ENCODE measurements at regions not wholly inside any gene's neighbourhood (a gene's known extent, or its start where the extent isn't known, plus 50 kb on each side); places are given as distances from the start of the nearest gene placed in this dataset.

GRCh38 chr11:97968071-97968470, 1052.7 kb upstream of the CNTN5 start:
- Histone ChIP-seq H3K9me3 (no peaks in the 10 kb centered on the region), H2AFZ (ENCODE audit: low read depth) (no peak overlapping the region), H3K9me2 (no peaks in the 10 kb centered on the region), H3F3A (replicated peaks; ENCODE audit: insufficient read depth) (peaks cover 20% of the 10 kb centered on the region), H3K9ac (no peak overlapping the region), H4K20me1 (ENCODE audit: insufficient read depth) (no peaks in the 10 kb centered on the region), H3K4me3 (ENCODE audit: low read depth in 2 of 2, low read length in 1 of 2) (no peak overlapping the region), H3K79me2 (ENCODE audit: insufficient read depth) (no peaks in the 10 kb centered on the region; the same call in 1 of the 2 replicates), H3K27ac (ENCODE audit: low read depth in 2 of 2, low read length in 1 of 2) (no peak overlapping the region), H3K36me3 (replicated peaks in 1 of 2; ENCODE audit: control insufficient read depth in 1 of 2, insufficient read depth in 2 of 2, low read length in 1 of 2) (no peaks in the 10 kb centered on the region), H3K27me3 (ENCODE audit: insufficient read depth) (no peaks in the 10 kb centered on the region), H3K4me1 (ENCODE audit: control insufficient read depth in 1 of 2, insufficient read depth in 2 of 2, low read depth in 1 of 2, low read length in 1 of 2) (peaks cover 0 to 11% of the 10 kb centered on the region in 2 experiments; a peak in 1 of 4 replicates), H3K4me2 (no peak overlapping the region)
- ChIA-PET CTCF (interaction anchor here (0.8 kb wide), 1 partner anchor 1047 kb away, joined by 3 read pairs; no protein-coding TSS in a partner anchor), POLR2A (no interaction called here)
- 78% methylated on average over 2 of the region's 2 CpGs for WGBS (ENCODE audit: low lambda C conversion rate)
- DNase-seq: no peak
- TF ChIP-seq TAF1 (IDR thresholded peaks at IDR 0.05; ENCODE audit: borderline replicate concordance, low read depth, low read length) (no peak), CTCF (IDR thresholded peaks at IDR 0.05) (no peak), SMC3 (IDR thresholded peaks at IDR 0.05; ENCODE audit: low read depth, low read length) (no peak), ZBTB33 (IDR thresholded peaks at IDR 0.05; ENCODE audit: borderline replicate concordance, low read depth) (no peak), MXI1 (IDR thresholded peaks at IDR 0.05; ENCODE audit: low read depth, low read length) (no peak), POLR2AphosphoS5 (IDR thresholded peaks at IDR 0.05; ENCODE audit: low read depth, low read length) (no peak), GABPA (IDR thresholded peaks at IDR 0.05; ENCODE audit: low read depth) (no peak), RXRA (IDR thresholded peaks at IDR 0.05; ENCODE audit: borderline replicate concordance, low read depth) (no peak), SIN3A (IDR thresholded peaks at IDR 0.05; ENCODE audit: borderline replicate concordance, low read depth, low read length) (no peak), TEAD4 (IDR thresholded peaks at IDR 0.05; ENCODE audit: borderline replicate concordance, insufficient read depth) (no peak), EZH2phosphoT487 (IDR thresholded peaks at IDR 0.05; ENCODE audit: borderline replicate concordance, low read depth) (no peak), YY1 (IDR thresholded peaks at IDR 0.05; ENCODE audit: low read depth) (no peak), RCOR1 (IDR thresholded peaks at IDR 0.05; ENCODE audit: low read length) (no peak), NFIC (IDR thresholded peaks at IDR 0.05; ENCODE audit: borderline replicate concordance) (no peak), FOSL2 (IDR thresholded peaks at IDR 0.05; ENCODE audit: borderline replicate concordance, low read depth) (no peak), MAX (IDR thresholded peaks at IDR 0.05; ENCODE audit: low read depth) (no peak), ELF1 (IDR thresholded peaks at IDR 0.05) (no peak), RFX5 (IDR thresholded peaks at IDR 0.05; ENCODE audit: low read length) (no peak), MEF2A (IDR thresholded peaks at IDR 0.05; ENCODE audit: borderline replicate concordance, low read depth) (no peak), USF2 (IDR thresholded peaks at IDR 0.05; ENCODE audit: borderline replicate concordance, low read depth, low read length) (no peak)

Data from SK-N-SH (cell line).